ENCODE measurements at regions not wholly inside any gene's neighbourhood (a gene's known extent, or its start where the extent isn't known, plus 50 kb on each side); places are given as distances from the start of the nearest gene placed in this dataset.

GRCh38 chr12:46435029-46435428, 62.5 kb upstream of the SLC38A2 start:
- no peak for TF ChIP-seq CTCF (IDR thresholded peaks at IDR 0.05; ENCODE audit: low read depth, low read length)
- no peak for DNase-seq
- no peak overlapping the region for H3K4me3 ChIP-seq (ENCODE audit: low read depth, low read length)
- no peaks in the 10 kb centered on the region for H3K36me3 ChIP-seq
- peaks cover 18% of the 10 kb centered on the region for H3K4me1 ChIP-seq
- no peaks in the 10 kb centered on the region for H3K9me3 ChIP-seq
- no peaks in the 10 kb centered on the region for H3K27me3 ChIP-seq

GRCh38 chr12:46433829-46434228, 61.3 kb upstream of the SLC38A2 start:
- TF ChIP-seq CTCF (IDR thresholded peaks at IDR 0.05; ENCODE audit: low read depth, low read length): no peak
- H3K4me1 ChIP-seq: peaks cover 12% of the 10 kb centered on the region
- no peak overlapping the region for H3K4me3 ChIP-seq (ENCODE audit: low read depth, low read length)
- H3K27me3 ChIP-seq: no peaks in the 10 kb centered on the region
- no peak for DNase-seq
- H3K36me3 ChIP-seq: no peaks in the 10 kb centered on the region
- H3K9me3 ChIP-seq: no peaks in the 10 kb centered on the region

- no peak for DNase-seq
These were observed 59.8 kb upstream of the SLC38A2 start for GRCh38 chr12:46432325-46432724.

GRCh38 chr12:46430340-46430948, 57.9 kb upstream of the SLC38A2 start:
- peaks cover 12% of the 10 kb centered on the region for H3K4me1 ChIP-seq
- TF ChIP-seq CTCF (IDR thresholded peaks at IDR 0.05; ENCODE audit: low read depth, low read length): no peak
- DNase-seq: no peak

More at GRCh38 chr12:46432325-46432724, 59.8 kb upstream of the SLC38A2 start:
- no peak overlapping the region for H3K4me3 ChIP-seq (ENCODE audit: low read depth, low read length)
- no peaks in the 10 kb centered on the region for H3K27me3 ChIP-seq
- no peak for TF ChIP-seq CTCF (IDR thresholded peaks at IDR 0.05; ENCODE audit: low read depth, low read length)
- peaks cover 12% of the 10 kb centered on the region for H3K4me1 ChIP-seq
- no peaks in the 10 kb centered on the region for H3K36me3 ChIP-seq
- H3K9me3 ChIP-seq: no peaks in the 10 kb centered on the region

More at GRCh38 chr12:46430340-46430948, 57.9 kb upstream of the SLC38A2 start:
- Histone ChIP-seq H3K4me3 (ENCODE audit: low read depth, low read length) (no peak overlapping the region), H3K36me3 (no peaks in the 10 kb centered on the region), H3K27me3 (no peaks in the 10 kb centered on the region), H3K9me3 (no peaks in the 10 kb centered on the region; the same call in 1 of the 2 replicates)
